ENCODE measurements at regions not wholly inside any gene's neighbourhood (a gene's known extent, or its start where the extent isn't known, plus 50 kb on each side); places are given as distances from the start of the nearest gene placed in this dataset.

DNA sequence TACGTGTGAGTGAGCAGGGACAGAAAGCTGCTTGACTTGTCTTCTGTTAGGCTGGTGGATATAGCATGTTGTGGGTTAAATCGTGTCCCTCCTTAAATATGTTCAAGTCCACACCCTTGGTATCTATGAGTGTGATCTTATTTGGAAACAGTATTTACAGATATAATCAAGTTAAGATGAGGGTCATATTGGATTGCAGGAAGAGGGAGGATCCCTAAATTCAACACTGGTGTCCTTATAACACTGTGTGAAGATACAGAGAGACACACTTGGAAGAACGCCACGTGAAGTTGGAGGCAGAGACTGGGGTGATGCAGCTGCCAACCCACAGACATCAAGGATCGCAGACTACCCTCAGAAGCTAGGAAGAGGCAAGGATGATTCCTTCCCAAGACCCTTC, 275.2 kb upstream of the SSTR1 start:
- intact Hi-C loops (cut with micrococcal nuclease), result no loop called here
- DNase-seq, result no peak
- no peak for ATAC-seq

DNA sequence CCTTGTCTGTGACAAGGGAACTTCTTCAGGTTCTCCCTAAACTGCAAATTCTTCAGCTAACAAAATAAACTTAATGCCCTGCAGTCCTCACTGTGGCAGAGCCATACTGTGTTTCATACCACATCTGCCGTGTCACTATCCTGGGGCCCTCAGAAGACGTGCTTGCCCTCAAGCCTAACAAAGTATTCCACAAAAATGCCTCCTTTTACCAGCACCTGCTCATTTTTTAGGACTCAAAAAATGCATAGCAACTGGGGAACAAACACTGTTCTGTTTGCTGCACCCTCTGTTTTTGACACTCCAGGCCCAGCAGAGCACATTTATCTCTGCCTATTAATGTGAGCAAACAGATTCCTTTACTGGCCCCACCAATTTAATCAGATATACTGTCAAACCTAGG, 270.7 kb upstream of the SSTR1 start:
- DNase-seq, result no peak
- intact Hi-C loops (cut with micrococcal nuclease), result no loop called here
- no peak for ATAC-seq

DNA sequence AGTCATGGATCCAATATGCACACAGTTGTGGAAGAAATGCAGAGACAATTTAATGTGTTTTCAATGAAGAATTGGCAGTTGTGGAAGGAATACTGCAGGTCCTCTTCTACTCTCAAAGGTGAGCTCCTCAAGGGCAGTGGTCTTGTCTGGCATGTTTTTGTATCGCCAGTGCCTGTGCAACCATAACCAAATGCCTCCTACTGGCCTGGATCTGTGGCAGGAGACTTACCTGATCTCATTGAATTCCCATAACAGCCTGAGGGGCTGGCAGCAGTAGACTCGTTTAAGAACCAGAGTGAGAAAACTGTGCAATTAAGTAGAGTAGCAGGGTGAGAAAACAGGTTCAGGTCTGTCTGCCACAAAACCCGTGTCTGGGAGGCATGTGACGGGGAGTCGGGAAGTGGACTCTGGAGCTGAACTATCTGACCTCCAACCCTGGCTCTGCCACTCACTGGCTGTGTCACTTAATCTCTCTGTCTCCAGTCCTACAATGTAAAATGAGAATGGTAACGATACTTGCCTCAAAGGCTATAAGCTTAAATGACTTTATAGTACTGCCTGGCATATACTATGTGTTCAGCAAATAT, 268.2 kb upstream of the SSTR1 start:
- intact Hi-C loops (cut with micrococcal nuclease), result no loop called here
- no peak for ATAC-seq
- no peak for DNase-seq

DNA sequence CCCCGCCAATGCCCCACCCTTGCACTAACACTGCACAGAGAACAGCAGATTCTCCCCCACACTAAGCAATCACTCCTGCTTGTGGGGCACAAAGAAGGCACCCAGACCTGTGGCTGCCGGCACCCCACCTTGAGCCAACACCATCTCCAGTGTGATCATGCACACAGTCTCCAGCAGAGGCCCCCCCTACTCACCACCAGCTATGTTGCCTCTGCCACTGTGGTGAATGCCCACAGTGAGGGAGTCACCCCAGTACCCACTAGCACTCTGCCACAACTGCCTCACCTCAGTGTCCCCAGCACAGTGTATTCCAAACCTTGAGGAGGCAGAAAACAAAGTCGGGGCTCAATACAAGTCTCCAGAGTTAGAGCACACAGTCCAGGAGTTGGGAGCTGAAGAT, 261.7 kb upstream of the SSTR1 start:
- DNase-seq (no peak), ATAC-seq (no peak)
- intact Hi-C loops (cut with micrococcal nuclease), result no loop called here

DNA sequence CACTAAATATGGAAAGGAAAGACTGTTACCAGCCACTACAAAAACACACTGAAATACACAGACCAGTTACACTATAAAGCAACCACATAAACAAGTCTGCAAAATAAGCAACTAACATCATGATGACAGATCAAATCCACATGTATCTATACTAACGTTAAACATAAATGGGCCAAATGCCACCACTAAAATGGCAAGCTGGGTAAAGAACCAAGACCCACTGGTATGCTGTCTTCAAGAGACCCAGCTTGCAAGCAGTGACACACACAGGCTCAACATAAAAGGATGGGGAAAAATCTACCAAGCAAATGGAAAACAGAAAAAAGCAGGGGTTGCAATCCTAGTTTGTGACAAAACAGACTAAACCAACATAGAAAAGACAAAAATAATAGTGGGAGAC, 260.9 kb upstream of the SSTR1 start:
- ATAC-seq, result no peak
- intact Hi-C loops (cut with micrococcal nuclease), result no loop called here
- DNase-seq, result no peak

DNA sequence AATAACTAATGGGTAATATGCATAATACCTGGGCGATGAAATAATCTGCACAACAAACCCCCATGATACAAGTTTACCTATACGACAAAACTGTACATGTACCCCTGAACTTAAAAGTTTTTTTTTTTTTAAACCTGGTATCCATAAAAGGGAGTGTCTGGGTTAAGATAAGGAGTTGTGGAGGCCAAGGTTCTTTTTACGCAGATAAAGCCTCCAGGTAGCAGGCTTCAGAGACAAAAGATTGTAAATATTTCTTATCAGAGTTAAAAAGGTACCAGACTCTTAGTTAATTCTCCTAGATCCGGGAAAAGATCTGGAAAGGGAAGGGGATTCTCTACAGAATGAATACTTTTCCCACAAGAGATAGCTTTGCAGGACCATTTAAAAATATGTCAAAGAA, 259.4 kb upstream of the SSTR1 start:
- intact Hi-C loops (cut with micrococcal nuclease), result no loop called here
- ATAC-seq (no peak), DNase-seq (no peak)

DNA sequence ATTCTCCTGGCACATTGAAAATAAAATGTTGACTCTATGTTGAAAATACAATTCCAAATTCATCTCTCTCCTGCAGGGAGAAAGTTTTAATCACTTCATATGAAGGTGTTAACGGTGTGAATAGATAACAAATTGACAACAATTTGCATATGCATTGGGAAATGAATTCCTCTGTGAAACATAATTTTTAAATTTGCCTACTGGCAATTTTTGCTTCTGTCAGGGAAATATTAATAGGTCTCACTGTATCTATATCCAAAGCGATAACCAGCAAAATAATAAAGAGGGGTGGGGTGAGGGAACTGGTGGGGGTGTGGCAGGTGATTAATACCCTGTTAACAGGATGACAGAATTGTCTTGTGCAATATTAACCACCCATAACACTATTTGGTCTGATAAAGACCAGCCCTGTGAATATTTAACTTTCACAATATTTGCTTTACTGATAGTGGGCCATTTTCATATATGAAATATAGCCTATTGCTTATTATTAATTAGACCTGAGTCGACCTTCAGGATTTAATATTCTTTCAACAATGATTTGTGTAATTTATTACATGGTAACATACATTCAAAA, 239.0 kb upstream of the SSTR1 start:
- intact Hi-C loops (cut with micrococcal nuclease), result no loop called here
- ATAC-seq (no peak), DNase-seq (no peak)

DNA sequence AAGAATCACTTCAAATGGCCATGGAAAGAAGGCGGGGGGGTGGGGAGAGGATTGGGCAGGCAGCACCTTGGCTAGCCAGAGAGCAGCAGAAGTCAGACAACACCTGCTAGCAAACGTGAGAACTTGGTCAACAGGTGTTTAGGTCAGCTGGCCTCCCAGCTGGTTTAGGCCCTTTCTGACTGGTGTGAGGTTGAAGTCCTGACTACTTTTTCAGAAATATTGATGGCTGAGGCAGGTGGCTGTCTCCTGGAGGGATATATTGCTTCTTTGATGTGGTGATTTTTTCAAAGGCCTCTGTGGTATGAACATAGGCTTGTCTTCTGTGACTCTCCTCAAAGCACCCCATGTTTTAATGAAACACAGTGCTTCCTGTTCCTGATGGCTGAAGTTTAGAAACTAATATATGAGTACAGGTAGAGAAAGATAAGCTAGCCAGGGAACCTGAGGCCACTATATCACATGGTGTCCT, 238.2 kb upstream of the SSTR1 start:
- intact Hi-C loops (cut with micrococcal nuclease), result no loop called here
- ATAC-seq, result no peak

DNA sequence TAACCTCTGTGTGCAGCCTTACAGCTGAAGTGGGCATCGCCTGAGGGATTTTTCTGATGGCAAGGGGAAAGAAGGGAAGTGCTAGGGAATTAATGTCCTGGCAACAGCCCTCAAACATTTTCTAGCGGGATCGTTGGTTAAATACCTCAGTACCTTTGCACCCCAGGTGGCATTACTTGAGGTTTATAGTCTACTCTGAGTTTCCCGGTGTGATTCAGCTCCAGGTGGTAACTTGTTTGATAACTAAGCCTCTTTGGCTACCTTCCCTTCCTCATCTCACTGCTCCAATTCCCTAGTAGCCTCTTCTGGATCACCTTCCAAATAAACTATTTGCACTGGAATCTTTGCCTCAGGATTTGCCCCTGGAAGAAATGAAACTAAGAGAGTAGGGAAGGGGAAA, 237.0 kb upstream of the SSTR1 start:
- intact Hi-C loops (cut with micrococcal nuclease), result no loop called here
- DNase-seq (no peak), ATAC-seq (no peak)

More for the DNA sequence above, 238.2 kb upstream of the SSTR1 start:
- no peak for DNase-seq

DNA sequence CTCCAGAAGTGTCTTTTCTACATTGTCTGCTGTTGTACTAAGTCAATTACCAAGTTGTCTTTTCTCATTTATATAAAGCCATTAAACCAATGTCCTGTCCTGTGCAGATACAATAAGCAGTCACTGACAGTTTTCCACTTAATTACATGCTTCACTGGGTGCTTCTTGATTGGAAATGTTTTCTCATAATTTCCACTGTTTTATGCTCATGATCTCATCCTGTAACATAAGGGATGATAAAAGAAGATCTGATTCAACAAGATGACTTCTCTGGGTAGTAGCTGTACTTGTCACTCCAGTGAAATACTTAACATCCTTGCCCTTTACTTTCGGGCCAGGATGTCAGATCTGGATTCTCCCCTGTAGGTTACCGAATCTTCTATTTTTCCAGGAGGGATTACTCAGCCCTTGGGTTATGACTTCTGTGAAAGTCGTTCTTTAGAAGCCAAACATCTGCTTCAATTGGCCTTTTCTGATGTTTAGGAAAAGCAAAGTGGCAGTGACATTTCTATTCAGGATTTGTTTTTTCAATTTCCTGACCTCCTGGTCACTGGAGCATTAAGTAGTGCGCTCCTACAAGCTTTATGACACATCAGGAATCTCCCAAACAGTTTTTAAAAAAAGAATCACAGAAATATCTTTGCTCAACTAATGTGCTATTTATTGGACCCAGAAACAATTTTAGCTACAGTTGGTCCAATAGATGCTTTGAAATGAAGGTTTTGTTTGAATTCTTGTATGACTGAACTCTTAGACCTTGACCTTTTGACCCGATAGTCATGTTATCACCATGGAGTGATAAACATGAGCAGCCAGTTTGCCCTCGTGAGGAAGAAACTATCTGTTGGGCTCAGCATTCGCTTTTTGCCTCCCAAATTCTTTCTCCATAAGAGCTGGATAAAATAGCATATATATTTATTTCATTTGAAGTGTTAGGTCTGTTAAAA, 234.5 kb upstream of the SSTR1 start:
- no peak for ATAC-seq
- intact Hi-C loops (cut with micrococcal nuclease), result no loop called here

DNA sequence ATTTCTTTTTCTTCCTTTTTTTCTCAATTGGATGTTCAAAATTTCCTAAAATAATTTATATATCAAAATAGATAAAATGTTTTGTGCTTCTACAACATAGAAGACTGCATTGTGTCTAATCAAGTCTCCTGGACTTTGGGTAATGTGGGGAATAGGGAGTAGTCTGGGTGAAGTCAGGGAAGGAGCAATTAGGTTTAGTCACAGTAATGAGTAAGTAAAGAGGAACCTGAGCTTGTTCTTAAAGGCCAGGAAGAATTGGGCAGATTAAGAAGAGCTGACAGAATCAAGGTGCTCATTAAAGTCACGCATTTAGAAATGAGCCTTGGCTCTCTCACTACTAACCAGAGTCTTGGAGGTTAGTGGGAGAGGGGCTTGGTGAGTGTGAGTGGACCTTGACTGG, 233.3 kb upstream of the SSTR1 start:
- ATAC-seq, result no peak
- DNase-seq, result no peak
- intact Hi-C loops (cut with micrococcal nuclease), result no loop called here

More for the DNA sequence above, 234.5 kb upstream of the SSTR1 start:
- no peak for DNase-seq

DNA sequence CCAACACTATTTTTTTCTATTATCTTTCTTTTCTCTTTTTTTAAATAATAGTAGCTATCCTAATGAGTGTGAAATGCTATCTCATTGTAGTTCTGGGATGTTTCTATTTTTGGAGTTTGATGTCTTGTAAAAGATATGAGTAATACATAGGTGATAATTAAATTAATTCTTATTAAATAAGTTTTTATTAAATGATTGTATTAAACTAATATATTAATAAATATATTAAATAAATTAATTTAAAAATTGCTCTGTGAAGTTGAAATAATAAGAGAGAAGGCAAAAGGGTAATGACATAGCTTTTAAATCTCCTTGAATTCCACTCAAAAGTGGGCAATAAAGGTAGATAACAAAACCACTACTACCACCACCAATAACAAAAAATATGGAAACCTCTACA, 230.2 kb upstream of the SSTR1 start:
- intact Hi-C loops (cut with micrococcal nuclease), result no loop called here
- DNase-seq (no peak), ATAC-seq (no peak)

DNA sequence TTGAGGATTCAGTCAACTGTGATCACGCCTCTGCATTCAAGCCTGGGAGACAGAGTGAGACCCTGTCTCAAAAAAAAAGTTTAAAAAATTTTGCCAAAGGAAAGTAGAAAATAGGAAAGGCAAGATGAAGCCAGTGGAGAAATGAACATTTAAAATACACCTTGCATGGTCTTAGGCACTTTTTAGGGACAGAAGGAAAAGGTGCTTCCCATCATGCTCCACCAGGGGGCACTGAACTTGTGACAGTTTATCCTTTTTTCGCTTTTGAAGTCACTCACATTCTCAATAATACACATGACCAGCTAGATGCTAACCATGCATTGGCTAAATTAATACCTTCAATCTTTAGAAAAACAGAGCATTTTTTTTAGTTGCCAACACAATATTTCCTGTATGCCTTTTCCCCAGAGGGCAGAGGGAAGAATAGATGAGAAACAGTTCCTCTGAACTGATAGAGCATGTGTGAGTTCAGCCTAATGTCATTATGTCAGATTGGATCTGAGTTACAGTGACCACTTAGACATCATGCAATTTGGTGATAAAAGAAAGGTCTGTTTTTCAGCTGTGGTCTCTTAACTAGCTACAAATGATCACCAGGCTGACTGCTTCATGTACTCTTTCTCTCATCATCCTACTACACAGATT, 221.8 kb upstream of the SSTR1 start:
- intact Hi-C loops (cut with micrococcal nuclease), result no loop called here
- peak; percentile 19 for DNase-seq
- ATAC-seq, result no peak

DNA sequence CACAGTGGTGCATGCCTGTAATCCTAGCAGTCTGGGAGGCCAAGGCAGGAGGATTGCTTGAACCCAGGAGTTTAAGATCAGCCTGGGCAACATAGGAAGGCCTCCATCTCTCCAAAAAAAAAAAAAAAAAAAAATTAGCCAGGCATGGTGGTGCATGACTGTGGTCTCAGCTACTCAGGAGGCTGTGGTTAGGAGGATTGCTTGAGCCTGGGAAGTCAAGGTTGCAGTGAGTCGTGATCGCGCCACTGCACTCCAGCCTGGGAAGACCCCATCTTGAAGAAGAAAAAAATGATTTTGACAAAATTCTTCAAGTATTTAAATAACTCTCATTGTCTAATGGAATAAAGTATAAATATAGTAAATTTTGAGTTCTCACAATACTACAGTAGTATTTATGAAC, 219.2 kb upstream of the SSTR1 start:
- no peak for ATAC-seq
- no peak for DNase-seq
- intact Hi-C loops (cut with micrococcal nuclease), result no loop called here

DNA sequence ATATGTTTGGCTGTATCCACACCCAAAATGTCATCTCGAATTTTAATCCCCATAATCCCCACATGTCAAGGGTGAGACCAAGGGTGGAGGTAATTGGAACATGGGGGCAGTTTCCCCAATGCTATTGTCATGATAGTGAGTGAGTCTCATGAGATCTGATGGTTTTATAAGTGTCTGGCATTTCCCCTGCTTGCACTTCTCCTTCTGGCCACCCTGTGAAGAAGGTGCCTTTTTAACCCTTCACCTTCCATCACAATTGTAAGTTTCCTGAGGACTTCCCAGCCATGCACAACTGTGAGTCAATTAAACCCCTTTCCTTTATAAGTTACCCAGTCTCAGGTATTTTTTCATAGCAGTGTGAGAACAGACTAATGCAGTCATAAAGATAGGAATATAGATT, 216.7 kb upstream of the SSTR1 start:
- DNase-seq (no peak), ATAC-seq (no peak)
- intact Hi-C loops (cut with micrococcal nuclease), result no loop called here

DNA sequence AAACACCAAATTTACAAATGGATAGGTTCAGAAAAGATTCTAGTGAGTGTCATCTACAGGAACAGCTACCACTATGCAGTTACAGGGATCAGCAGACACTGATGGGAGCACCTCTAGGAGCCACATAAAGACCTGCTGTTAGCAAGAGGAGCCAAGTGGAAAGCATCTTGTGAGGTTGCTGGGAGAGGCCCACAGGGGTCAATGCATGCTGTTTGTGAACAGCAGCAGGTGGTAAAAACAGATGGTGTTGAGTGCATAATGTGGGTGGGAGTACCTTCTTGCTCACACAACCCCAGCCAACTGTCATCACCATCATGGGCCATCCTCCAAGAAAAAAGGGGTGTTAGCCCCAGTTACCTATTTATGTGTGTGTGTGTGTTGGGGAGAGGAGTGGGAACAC, 215.2 kb upstream of the SSTR1 start:
- no peak for DNase-seq
- ATAC-seq, result no peak
- intact Hi-C loops (cut with micrococcal nuclease), result no loop called here

DNA sequence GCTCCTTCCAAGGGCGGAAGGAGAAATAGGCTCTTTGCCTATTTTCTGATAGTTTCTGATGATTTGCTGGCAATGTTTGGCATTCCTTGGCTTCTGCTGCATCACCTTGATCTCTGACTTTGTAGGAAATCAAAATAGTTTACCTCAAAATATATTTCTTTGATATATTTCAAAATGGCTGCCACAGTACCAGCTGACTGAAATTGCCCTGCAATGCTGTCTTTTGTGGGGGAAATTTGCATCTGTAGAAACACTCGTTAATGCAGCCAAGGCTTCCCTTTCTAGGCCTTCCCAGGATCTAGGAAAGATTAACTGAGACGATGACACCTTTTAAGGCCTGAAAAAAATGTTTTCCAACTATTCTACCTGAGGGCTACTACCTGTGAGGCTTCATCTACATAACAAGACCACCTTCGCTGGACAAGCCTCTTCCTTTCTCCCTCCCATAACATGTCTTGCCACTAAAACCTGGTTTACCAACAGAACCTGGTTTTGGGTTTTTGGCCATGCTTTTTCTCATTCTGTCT, 212.8 kb upstream of the SSTR1 start:
- intact Hi-C loops (cut with micrococcal nuclease), result no loop called here
- DNase-seq (no peak), ATAC-seq (no peak)

DNA sequence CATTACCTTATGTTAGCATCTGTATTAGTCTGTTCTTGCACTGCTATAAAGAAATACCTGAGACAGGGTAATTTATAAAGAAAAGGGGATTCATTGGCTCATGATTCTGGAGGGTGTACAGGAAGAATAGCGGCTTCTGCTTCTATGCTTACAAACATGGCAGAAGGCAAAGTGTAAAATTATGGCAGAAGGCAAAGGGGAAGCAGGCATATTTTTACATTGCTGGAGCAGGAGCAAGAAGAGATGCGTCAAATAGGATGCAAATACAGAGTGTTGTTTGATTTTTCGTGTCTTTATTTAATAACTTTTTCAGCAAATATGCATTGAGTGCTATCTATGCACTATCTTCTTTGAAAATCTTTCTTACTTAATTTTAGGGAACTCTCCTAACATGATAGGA, 210.7 kb upstream of the SSTR1 start:
- intact Hi-C loops (cut with micrococcal nuclease), result no loop called here
- ATAC-seq, result no peak
- no peak for DNase-seq

DNA sequence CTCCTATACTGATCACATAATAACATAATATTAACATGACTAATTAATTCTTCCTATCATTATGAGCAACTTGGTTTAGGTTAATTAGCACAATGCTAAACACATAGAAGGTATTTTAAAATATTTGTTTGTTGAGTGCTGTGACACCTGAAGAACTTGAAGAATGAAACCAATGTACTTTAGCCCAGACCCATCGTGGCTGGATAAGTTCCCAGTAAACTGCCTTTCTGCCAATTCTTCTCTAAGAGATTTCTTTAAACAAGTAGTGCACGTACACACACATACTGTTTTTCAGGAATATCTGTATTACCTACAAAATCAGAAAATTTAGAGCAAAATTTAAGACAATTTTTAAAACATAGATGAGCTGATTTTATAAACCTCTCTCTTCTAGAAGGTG, 207.4 kb upstream of the SSTR1 start:
- ATAC-seq, result no peak
- intact Hi-C loops (cut with micrococcal nuclease), result no loop called here
- DNase-seq, result no peak

DNA sequence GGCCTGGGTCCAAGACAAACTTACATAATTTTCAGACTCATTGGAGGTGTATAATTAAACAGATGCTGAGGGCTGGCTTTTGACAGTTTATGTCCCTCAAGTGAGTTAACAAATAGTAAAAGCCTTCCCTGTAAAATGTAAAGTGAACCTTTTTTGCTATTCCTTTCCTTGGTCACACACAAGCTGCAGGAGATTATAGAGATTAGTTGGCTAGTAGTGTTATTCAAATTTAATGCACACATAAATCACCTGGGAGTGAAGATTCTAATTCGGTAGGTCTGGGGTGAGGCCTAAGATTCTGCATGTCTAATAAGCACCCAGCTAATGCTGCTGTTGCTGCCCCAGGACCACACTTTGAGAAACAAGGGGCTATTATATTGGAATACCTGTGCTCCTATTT, 206.2 kb upstream of the SSTR1 start:
- DNase-seq (no peak), ATAC-seq (no peak)
- intact Hi-C loops (cut with micrococcal nuclease), result no loop called here

Data from left ventricle myocardium superior (tissue), 1 donor.